Natural killer cell (primary cell): ENCODE measurements at regions not wholly inside any gene's neighbourhood (a gene's known extent, or its start where the extent isn't known, plus 50 kb on each side); places are given as distances from the start of the nearest gene placed in this dataset.

Source experiments
- ATAC-seq, 3 donors: fragments of 150-1000 bp in 2 of 3; fragments of 200-7000 bp in 1 of 3; cut with Tn5 transposase; 1 replicate in 1 of 3; 2 replicates in 2 of 3; pipeline ENCODE4 v1.10.0; 2021; ENCODE audit warnings: mild to moderate bottlenecking in 2 of 3, moderate library complexity in 2 of 3
- DNase-seq, 2 donors: peaks; one replicate each; pipeline versions ENCODE4 v3.0.0 to v3.0.0-alpha.2; 2013 to 2021; ENCODE audit warnings: mixed read lengths in 1 of 2
- H3K27ac ChIP-seq: one replicate; pipeline ENCODE4 v1.5.1; 2013; ENCODE audit warnings: mild to moderate bottlenecking, low read length
- H3K27me3 ChIP-seq: one replicate; pipeline ENCODE4 v1.6.1; 2013; ENCODE audit warnings: low read length; ENCODE audit not compliant: control insufficient read depth, insufficient read depth
- H3K36me3 ChIP-seq: one replicate; pipeline ENCODE4 v1.6.1; 2013; ENCODE audit warnings: low read length; ENCODE audit not compliant: control insufficient read depth, insufficient read depth
- H3K4me1 ChIP-seq: one replicate; pipeline ENCODE4 v1.6.1; 2013; ENCODE audit warnings: low read length; ENCODE audit not compliant: control insufficient read depth, insufficient read depth
- H3K4me3 ChIP-seq: one replicate; pipeline ENCODE4 v1.5.1; 2013; ENCODE audit warnings: low read length
- H3K9me3 ChIP-seq: one replicate; pipeline ENCODE4 v1.6.1; 2013; ENCODE audit warnings: low read length; ENCODE audit not compliant: control insufficient read depth, insufficient read depth
- H3K27ac Mint-ChIP-seq, 2 donors: one replicate each; pipeline ENCODE4 v1.8.0; 2022; ENCODE audit warnings: mild to moderate bottlenecking in 2 of 2, mixed read lengths in 2 of 2, moderate library complexity in 1 of 2
- H3K27me3 Mint-ChIP-seq, 2 donors: one replicate each; pipeline ENCODE4 v1.8.0; 2022; ENCODE audit warnings: low read depth in 2 of 2, mixed read lengths in 2 of 2
- H3K36me3 Mint-ChIP-seq: one replicate; pipeline ENCODE4 v1.8.0; 2022; ENCODE audit warnings: mixed read lengths
- H3K4me1 Mint-ChIP-seq, 2 donors: one replicate each; pipeline ENCODE4 v1.8.0; 2022; ENCODE audit warnings: mixed read lengths in 2 of 2
- H3K4me3 Mint-ChIP-seq: one replicate; pipeline ENCODE4 v1.8.0; 2022; ENCODE audit warnings: mild to moderate bottlenecking, moderate library complexity, mixed read lengths
- H3K9me3 Mint-ChIP-seq, 2 donors: one replicate each; pipeline ENCODE4 v1.8.0; 2022; ENCODE audit warnings: mixed read lengths in 2 of 2
- CTCF ChIP-seq: fragments of 200-600 bp; IDR thresholded peaks from one replicate; pipeline ENCODE4 v1.8.0; 2022; ENCODE audit warnings: antibody characterized with exemption
- WGBS: methylation state at CpG from one replicate; pipeline ENCODE4 v1.1.7; 2013; ENCODE audit warnings: missing lambda C conversion rate; ENCODE audit not compliant: insufficient coverage; 5-methylcytosine and 5-hydroxymethylcytosine counted together
- intact Hi-C: fragments of 100-400 bp; cut with micrococcal nuclease; formaldehyde crosslinking; loops from one replicate; pipeline ENCODE4 v1.14.2; 2022

- no peaks in the 10 kb centered on the region for H3K36me3 ChIP-seq
- H3K4me3 Mint-ChIP-seq, result no peak overlapping the region
- H3K4me1 Mint-ChIP-seq, result no peaks in the 10 kb centered on the region
- no peaks in the 10 kb centered on the region for H3K4me1 ChIP-seq
- intact Hi-C loops, result no loop called here
- H3K27me3 ChIP-seq, result no peaks in the 10 kb centered on the region
- H3K4me3 ChIP-seq, result no peak overlapping the region
- H3K36me3 Mint-ChIP-seq, result peaks cover 7% of the 10 kb centered on the region
- H3K27me3 Mint-ChIP-seq, result no peaks in the 10 kb centered on the region
- no peak overlapping the region for H3K27ac ChIP-seq
- TF ChIP-seq CTCF, result no peak
- H3K9me3 ChIP-seq, result peaks cover 2% of the 10 kb centered on the region
- no peak overlapping the region for H3K27ac Mint-ChIP-seq
- ATAC-seq (no peak), DNase-seq (no peak)
- peaks cover 4 to 6% of the 10 kb centered on the region in 2 donors for H3K9me3 Mint-ChIP-seq
- 69% methylated on average over 4 of the region's 4 CpGs for WGBS
Observed at GRCh38 chrX:94977986-94978385, 1304.0 kb downstream of the FAM133A start.
